ENCODE measurements at regions not wholly inside any gene's neighbourhood (a gene's known extent, or its start where the extent isn't known, plus 50 kb on each side); places are given as distances from the start of the nearest gene placed in this dataset.

DNA sequence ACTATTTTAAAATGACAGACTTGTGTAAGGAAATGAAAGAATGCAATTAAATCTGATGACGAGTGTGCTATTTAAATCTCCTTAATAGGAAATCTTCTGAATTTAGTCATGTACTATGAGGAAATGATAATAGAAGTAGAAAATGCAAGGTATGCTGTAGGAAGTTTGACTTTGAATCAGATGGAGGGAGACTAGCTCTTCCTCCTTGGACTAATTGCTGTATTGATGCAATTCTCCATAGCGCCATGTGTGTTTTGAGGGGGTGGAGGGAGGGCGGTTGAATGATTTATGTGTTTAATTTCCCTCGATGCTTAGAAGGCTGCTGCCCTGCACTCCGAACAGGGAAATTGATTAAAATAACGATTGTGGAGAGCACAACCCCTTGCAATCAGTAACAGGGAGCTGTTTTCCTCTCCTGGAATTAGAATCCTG is 179.0 kb upstream of the PRNP start:
- TF ChIP-seq, protein P1, sequence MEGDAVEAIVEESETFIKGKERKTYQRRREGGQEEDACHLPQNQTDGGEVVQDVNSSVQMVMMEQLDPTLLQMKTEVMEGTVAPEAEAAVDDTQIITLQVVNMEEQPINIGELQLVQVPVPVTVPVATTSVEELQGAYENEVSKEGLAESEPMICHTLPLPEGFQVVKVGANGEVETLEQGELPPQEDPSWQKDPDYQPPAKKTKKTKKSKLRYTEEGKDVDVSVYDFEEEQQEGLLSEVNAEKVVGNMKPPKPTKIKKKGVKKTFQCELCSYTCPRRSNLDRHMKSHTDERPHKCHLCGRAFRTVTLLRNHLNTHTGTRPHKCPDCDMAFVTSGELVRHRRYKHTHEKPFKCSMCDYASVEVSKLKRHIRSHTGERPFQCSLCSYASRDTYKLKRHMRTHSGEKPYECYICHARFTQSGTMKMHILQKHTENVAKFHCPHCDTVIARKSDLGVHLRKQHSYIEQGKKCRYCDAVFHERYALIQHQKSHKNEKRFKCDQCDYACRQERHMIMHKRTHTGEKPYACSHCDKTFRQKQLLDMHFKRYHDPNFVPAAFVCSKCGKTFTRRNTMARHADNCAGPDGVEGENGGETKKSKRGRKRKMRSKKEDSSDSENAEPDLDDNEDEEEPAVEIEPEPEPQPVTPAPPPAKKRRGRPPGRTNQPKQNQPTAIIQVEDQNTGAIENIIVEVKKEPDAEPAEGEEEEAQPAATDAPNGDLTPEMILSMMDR (IDR thresholded peaks at IDR 0.05; ENCODE audit: insufficient read depth, low read length, poor library complexity, severe bottlenecking), result no peak
- no peak for TF ChIP-seq EZH2phosphoT487 (conservative IDR thresholded peaks at IDR 0.05; ENCODE audit: low read length)

Data from SU-DHL-6 (cell line).